Trophoblast cell (in vitro differentiated cells and primary cell): ENCODE measurements at regions not wholly inside any gene's neighbourhood (a gene's known extent, or its start where the extent isn't known, plus 50 kb on each side); places are given as distances from the start of the nearest gene placed in this dataset.
"Not testable (repeated sequence)": the region's sequence is repeated elsewhere in the genome, so short reads cannot be mapped to it uniquely, and the experiment has no call there.

Experiments used
- DNase-seq, 2 donors: peaks; one replicate each; pipeline ENCODE4 v3.0.0-alpha.2; 2016
- H2AFZ ChIP-seq: 2 replicates; pipeline ENCODE4 v1.6.1; 2013; ENCODE audit warnings: low read length, moderate library complexity, mild to moderate bottlenecking; ENCODE audit not compliant: insufficient read depth, poor library complexity
- H2AK5ac ChIP-seq: 2 replicates; pipeline ENCODE4 v1.6.1; 2013; ENCODE audit warnings: mild to moderate bottlenecking, low read length
- H2BK120ac ChIP-seq: 2 replicates; pipeline ENCODE4 v1.6.1; 2013; ENCODE audit warnings: low read length, mild to moderate bottlenecking, moderate library complexity; ENCODE audit not compliant: insufficient read depth, poor library complexity
- H2BK12ac ChIP-seq: 2 replicates; pipeline ENCODE4 v1.6.1; 2013; ENCODE audit warnings: mild to moderate bottlenecking, low read length, moderate library complexity
- H2BK5ac ChIP-seq: 2 replicates; pipeline ENCODE4 v1.6.1; 2013; ENCODE audit warnings: low read length, low read depth, moderate library complexity, mild to moderate bottlenecking; ENCODE audit not compliant: poor library complexity
- H3K14ac ChIP-seq: 2 replicates; pipeline ENCODE4 v1.6.1; 2013; ENCODE audit warnings: mild to moderate bottlenecking, low read length
- H3K18ac ChIP-seq: 2 replicates; pipeline ENCODE4 v1.6.1; 2013; ENCODE audit warnings: mild to moderate bottlenecking, low read length
- H3K23ac ChIP-seq: 2 replicates; pipeline ENCODE4 v1.6.1; 2013; ENCODE audit warnings: low read length
- H3K27ac ChIP-seq: 2 replicates; pipeline ENCODE4 v1.5.1; 2013; ENCODE audit warnings: low read depth, mild to moderate bottlenecking, inconsistent platforms, low read length, moderate library complexity
- H3K27me3 ChIP-seq: 2 replicates; pipeline ENCODE4 v1.6.1; 2013; ENCODE audit warnings: inconsistent platforms, mild to moderate bottlenecking, low read length, moderate library complexity; ENCODE audit not compliant: insufficient read depth
- H3K36me3 ChIP-seq, 2 experiments: 1 replicate in 1 of 2; 2 replicates in 1 of 2; pipeline ENCODE4 v1.6.1; 2013; ENCODE audit warnings: low read length in 2 of 2, mild to moderate bottlenecking in 2 of 2, moderate library complexity in 1 of 2; ENCODE audit not compliant: insufficient read depth in 2 of 2, control insufficient read depth in 1 of 2
- H3K4ac ChIP-seq: 2 replicates; pipeline ENCODE4 v1.6.1; 2013; ENCODE audit warnings: low read depth, mild to moderate bottlenecking, low read length, moderate library complexity
- H3K4me1 ChIP-seq, 2 experiments: 1 replicate in 1 of 2; 2 replicates in 1 of 2; pipeline ENCODE4 v1.6.1; 2013; ENCODE audit warnings: low read length in 2 of 2, mild to moderate bottlenecking in 2 of 2, moderate library complexity in 1 of 2; ENCODE audit not compliant: insufficient read depth in 2 of 2, control insufficient read depth in 1 of 2
- H3K4me2 ChIP-seq: 2 replicates; pipeline ENCODE4 v1.6.1; 2013; ENCODE audit warnings: inconsistent platforms, mild to moderate bottlenecking, low read length, moderate library complexity
- H3K4me3 ChIP-seq: 2 replicates; pipeline ENCODE4 v1.5.1; 2013; ENCODE audit warnings: mild to moderate bottlenecking, low read depth, low read length, inconsistent platforms
- H3K79me1 ChIP-seq: one replicate; pipeline ENCODE4 v1.6.1; 2013; ENCODE audit warnings: low read length
- H3K79me2 ChIP-seq: 2 replicates; pipeline ENCODE4 v1.6.1; 2013; ENCODE audit warnings: low read length, mild to moderate bottlenecking; ENCODE audit not compliant: control insufficient read depth, insufficient read depth, poor library complexity
- H3K9ac ChIP-seq: 2 replicates; pipeline ENCODE4 v1.6.1; 2013; ENCODE audit warnings: mild to moderate bottlenecking, low read length
- H3K9me3 ChIP-seq: 2 replicates; pipeline ENCODE4 v1.6.1; 2013; ENCODE audit warnings: low read depth, mild to moderate bottlenecking, control low read depth, inconsistent platforms, low read length; ENCODE audit not compliant: insufficient read depth
- H4K12ac ChIP-seq: 2 replicates; pipeline ENCODE4 v1.6.1; 2013; ENCODE audit warnings: low read depth, mild to moderate bottlenecking, low read length, moderate library complexity
- H4K8ac ChIP-seq: 2 replicates; pipeline ENCODE4 v1.6.1; 2013; ENCODE audit warnings: low read depth, mild to moderate bottlenecking, low read length, moderate library complexity
- H4K91ac ChIP-seq: one replicate; pipeline ENCODE4 v1.6.1; 2013; ENCODE audit warnings: low read depth, mild to moderate bottlenecking, low read length, moderate library complexity
- WGBS: extraction: QIAGEN DNeasy Blood & Tissue Kit; methylation state at CpG from one replicate; pipeline ENCODE4 v1.1.7; 2013; ENCODE audit warnings: missing lambda C conversion rate; ENCODE audit not compliant: insufficient read length, insufficient coverage; ENCODE audit errors: extremely low coverage; 5-methylcytosine and 5-hydroxymethylcytosine counted together

DNA sequence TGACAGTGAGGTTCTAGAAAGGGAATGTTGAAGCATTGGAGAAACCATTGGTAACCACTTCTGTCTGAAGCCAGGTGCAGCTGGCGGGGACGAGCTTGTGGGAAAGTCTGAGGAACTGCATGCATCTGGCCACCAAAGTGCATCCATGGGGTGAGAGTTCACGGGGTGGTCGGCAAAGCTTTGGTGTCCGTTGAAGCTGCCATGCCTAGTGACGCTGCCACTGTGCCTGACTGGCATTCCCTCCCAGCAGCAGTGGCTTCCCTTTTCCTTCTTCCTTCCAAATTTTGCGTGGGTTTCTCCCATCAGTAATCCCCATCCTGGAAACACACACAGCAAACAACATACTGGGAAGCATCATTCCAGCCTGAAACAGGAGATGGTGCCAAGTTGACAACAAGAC is 145.7 kb upstream of the ALDH1B1 start:
- Histone ChIP-seq H2BK5ac (no peak overlapping the region), H3K4ac (no peak overlapping the region), H3K4me3 (no peak overlapping the region), H4K8ac (no peak overlapping the region), H3K27me3 (no peaks in the 10 kb centered on the region), H2BK12ac (no peak overlapping the region), H2AFZ (no peak overlapping the region), H3K79me2 (no peaks in the 10 kb centered on the region), H3K79me1 (peaks cover 2% of the 10 kb centered on the region), H3K4me1 (peaks cover 9% of the 10 kb centered on the region in 2 experiments), H4K12ac (no peak overlapping the region), H3K9ac (no peak overlapping the region), H3K36me3 (no peaks in the 10 kb centered on the region), H2AK5ac (no peak overlapping the region), H3K4me2 (no peak overlapping the region), H3K18ac (no peak overlapping the region), H3K9me3 (no peaks in the 10 kb centered on the region), H4K91ac (no peak overlapping the region), H3K14ac (no peak overlapping the region), H3K27ac (no peak overlapping the region), H3K23ac (no peak overlapping the region), H2BK120ac (no peak overlapping the region)
- no peak for DNase-seq
- no CpG with 5 or more reads among the region's 7 CpGs for WGBS

DNA sequence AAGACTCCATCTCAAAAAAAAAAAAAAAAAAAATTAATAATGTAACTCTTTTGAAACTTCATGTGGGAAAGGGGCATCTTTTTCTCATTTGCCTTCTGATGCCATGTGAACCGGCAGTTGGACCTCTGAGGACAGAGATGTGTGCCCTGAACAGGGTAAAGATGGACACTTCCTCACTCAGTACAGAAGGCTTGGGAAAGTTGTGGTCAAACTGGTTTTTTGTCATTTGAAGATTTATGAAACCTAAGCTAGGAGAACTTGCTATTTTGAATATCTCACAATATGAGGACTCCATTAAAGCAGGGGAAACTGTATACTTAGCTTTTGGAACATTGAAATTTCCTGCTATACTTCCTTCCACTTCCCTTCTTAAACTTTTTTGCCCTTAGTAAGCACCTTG is 147.5 kb upstream of the ALDH1B1 start:
- Histone ChIP-seq H3K79me2 (no peaks in the 10 kb centered on the region), H4K91ac (no peak overlapping the region), H3K4me3 (no peak overlapping the region), H2BK5ac (no peak overlapping the region), H3K4ac (no peak overlapping the region), H3K27me3 (no peaks in the 10 kb centered on the region), H3K9ac (no peak overlapping the region), H3K14ac (no peak overlapping the region), H3K23ac (no peak overlapping the region), H3K79me1 (no peaks in the 10 kb centered on the region), H2AFZ (no peak overlapping the region), H3K4me2 (no peak overlapping the region), H3K9me3 (no peaks in the 10 kb centered on the region), H2AK5ac (no peak overlapping the region), H3K27ac (no peak overlapping the region), H3K18ac (no peak overlapping the region), H2BK12ac (no peak overlapping the region), H3K4me1 (no peaks in the 10 kb centered on the region), H4K12ac (no peak overlapping the region), H4K8ac (no peak overlapping the region), H2BK120ac (no peak overlapping the region), H3K36me3 (no peaks in the 10 kb centered on the region)
- no CpG with 5 or more reads among the region's 1 CpG for WGBS
- peak in 1 of 2 donors; percentile 83 for DNase-seq

DNA sequence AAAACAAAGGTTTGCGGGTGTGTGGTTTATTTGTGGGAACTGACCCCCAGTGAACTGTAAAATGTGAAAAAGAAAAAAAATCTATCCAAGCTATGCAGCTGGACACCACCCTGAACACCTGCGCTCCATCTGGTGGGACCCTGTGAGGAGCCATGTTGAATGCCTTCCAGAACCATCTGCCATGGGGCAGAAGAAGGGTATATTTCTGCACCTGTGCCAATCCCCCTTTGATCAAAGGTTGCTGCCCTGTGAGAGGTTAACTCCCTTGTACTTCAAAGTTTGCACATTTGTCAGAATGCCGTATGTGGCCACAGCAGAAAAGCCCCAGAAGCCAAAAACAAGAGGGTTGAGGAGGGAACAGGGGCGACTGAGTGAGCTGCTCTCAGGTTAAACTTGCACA is 148.5 kb upstream of the ALDH1B1 start:
- Histone ChIP-seq H3K4me1 (no peaks in the 10 kb centered on the region), H3K9me3 (no peaks in the 10 kb centered on the region), H2AK5ac (no peak overlapping the region), H4K91ac (no peak overlapping the region), H3K79me1 (no peaks in the 10 kb centered on the region), H3K27me3 (no peaks in the 10 kb centered on the region), H2BK120ac (no peak overlapping the region), H4K8ac (no peak overlapping the region), H4K12ac (no peak overlapping the region), H2BK5ac (no peak overlapping the region), H3K27ac (no peak overlapping the region), H3K18ac (no peak overlapping the region), H3K79me2 (no peaks in the 10 kb centered on the region), H3K36me3 (no peaks in the 10 kb centered on the region), H3K4ac (no peak overlapping the region), H3K14ac (no peak overlapping the region), H3K23ac (no peak overlapping the region), H2BK12ac (no peak overlapping the region), H3K4me2 (no peak overlapping the region), H3K9ac (no peak overlapping the region), H3K4me3 (no peak overlapping the region), H2AFZ (no peak overlapping the region)
- no CpG with 5 or more reads among the region's 4 CpGs for WGBS
- no peak for DNase-seq

DNA sequence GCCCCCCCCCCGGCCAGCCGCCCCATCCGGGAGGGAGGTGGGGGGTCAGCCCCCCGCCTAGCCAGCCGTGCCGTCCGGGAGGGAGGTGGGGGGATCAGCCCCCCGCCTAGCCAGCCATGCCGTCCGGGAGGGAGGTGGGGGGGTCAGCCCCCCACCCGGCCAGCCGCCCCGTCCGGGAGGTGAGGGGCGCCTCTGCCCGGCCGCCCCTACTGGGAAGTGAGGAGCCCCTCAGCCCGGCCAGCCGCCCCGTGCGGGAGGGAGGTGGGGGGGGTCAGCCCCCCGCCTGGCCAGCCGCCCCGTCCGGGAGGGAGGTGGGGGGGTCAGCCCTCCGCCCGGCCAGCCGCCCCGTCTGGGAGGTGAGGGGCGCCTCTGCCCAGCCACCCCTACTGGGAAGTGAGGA is 150.4 kb upstream of the ALDH1B1 start:
- DNase-seq, H2AK5ac ChIP-seq, H3K9ac ChIP-seq, H4K8ac ChIP-seq, H3K9me3 ChIP-seq, H3K4ac ChIP-seq, H3K36me3 ChIP-seq, H4K12ac ChIP-seq, H3K27me3 ChIP-seq, H2BK12ac ChIP-seq, H3K79me1 ChIP-seq, H3K4me2 ChIP-seq, H3K79me2 ChIP-seq, H3K18ac ChIP-seq, H3K4me3 ChIP-seq, H3K14ac ChIP-seq, H2AFZ ChIP-seq, H3K4me1 ChIP-seq, H4K91ac ChIP-seq, H3K23ac ChIP-seq, H2BK120ac ChIP-seq, H3K27ac ChIP-seq, H2BK5ac ChIP-seq: not testable (repeated sequence)
- WGBS, result no CpG with 5 or more reads among the region's 30 CpGs
